Activated T-cell treated with anti-CD3 and anti-CD28 coated beads for 48 hours (primary cell): ENCODE measurements at regions not wholly inside any gene's neighbourhood (a gene's known extent, or its start where the extent isn't known, plus 50 kb on each side); places are given as distances from the start of the nearest gene placed in this dataset.

Experiments
- DNase-seq: peaks from one replicate; pipeline ENCODE4 v3.0.0-alpha.2; 2020; ENCODE audit warnings: low read depth

GRCh38 chr1:231108516-231109302, 53.1 kb upstream of the TRIM67 start:
- no peak for DNase-seq

GRCh38 chr1:231107600-231108326, 54.1 kb upstream of the TRIM67 start:
- DNase-seq: no peak

GRCh38 chr1:231107151-231107550, 54.7 kb upstream of the TRIM67 start:
- no peak for DNase-seq

GRCh38 chr1:231106347-231106746, 55.5 kb upstream of the TRIM67 start:
- no peak for DNase-seq

- no peak for DNase-seq
These were observed 56.9 kb upstream of the TRIM67 start for GRCh38 chr1:231104917-231105316.

- DNase-seq: no peak
These were observed 57.9 kb upstream of the TRIM67 start for GRCh38 chr1:231103961-231104360.

GRCh38 chr1:231099996-231100767, 60.1 kb upstream of the FAM89A start:
- no peak for DNase-seq

- DNase-seq: no peak
These were observed 59.3 kb upstream of the FAM89A start for GRCh38 chr1:231099311-231099710.

- no peak for DNase-seq
These were observed 55.5 kb upstream of the FAM89A start for GRCh38 chr1:231095595-231095994.

- no peak for DNase-seq
These were observed 54.4 kb upstream of the FAM89A start for GRCh38 chr1:231094421-231094820.

- DNase-seq: no peak
These were observed 53.3 kb upstream of the FAM89A start for GRCh38 chr1:231093156-231093922.

- DNase-seq: no peak
These were observed 52.3 kb upstream of the FAM89A start for GRCh38 chr1:231092380-231092779.

- DNase-seq: peak; percentile 16
These were observed 51.8 kb upstream of the FAM89A start for GRCh38 chr1:231091831-231092301.

GRCh38 chr1:231091415-231091814, 51.4 kb upstream of the FAM89A start:
- DNase-seq: no peak
